Breast epithelium (tissue), 4 donors: ENCODE measurements at regions not wholly inside any gene's neighbourhood (a gene's known extent, or its start where the extent isn't known, plus 50 kb on each side); places are given as distances from the start of the nearest gene placed in this dataset.

Experiments
- DNase-seq, 2 donors: peaks; one replicate each; pipeline ENCODE4 v3.0.0-alpha.2; 2019; ENCODE audit warnings: low spot score in 2 of 2
- H3K27ac ChIP-seq, 2 donors: fragments of 200-600 bp; sonication (generic) in 1 of 2; one replicate each; pipeline ENCODE4 v1.5.1; 2016 to 2019; ENCODE audit warnings: mild to moderate bottlenecking in 1 of 2
- H3K27me3 ChIP-seq, 2 donors: fragments of 200-600 bp; sonication (generic) in 1 of 2; one replicate each; pipeline versions ENCODE4 v1.5.1 to v1.6.0; 2017 to 2019; ENCODE audit warnings: control low read depth in 1 of 2, mild to moderate bottlenecking in 1 of 2
- H3K36me3 ChIP-seq: fragments of 200-600 bp; one replicate; pipeline ENCODE4 v1.5.1; 2019
- H3K4me1 ChIP-seq, 2 donors: fragments of 200-600 bp; sonication (generic); one replicate each; pipeline ENCODE4 v1.5.1; 2016 to 2019; ENCODE audit warnings: control low read depth in 1 of 2
- H3K4me3 ChIP-seq, 3 donors: fragments of 200-600 bp; sonication (generic); 1 replicate in 2 of 3; 2 replicates in 1 of 3; pipeline ENCODE4 v1.5.1; 2016 to 2019; ENCODE audit warnings: mild to moderate bottlenecking in 3 of 3, moderate library complexity in 2 of 3
- H3K9me3 ChIP-seq, 2 donors: fragments of 200-600 bp; sonication (generic) in 1 of 2; one replicate each; pipeline ENCODE4 v1.5.1; 2016 to 2019; ENCODE audit warnings: control low read depth in 1 of 2
- CTCF ChIP-seq, 3 donors: fragments of 450-650 bp; IDR thresholded peaks; one replicate each; pipeline ENCODE4 v1.5.1; 2016 to 2017; ENCODE audit warnings: antibody characterized with exemption in 3 of 3, mild to moderate bottlenecking in 3 of 3, moderate library complexity in 3 of 3
- POLR2A ChIP-seq: fragments of 450-650 bp; IDR thresholded peaks from one replicate; pipeline ENCODE4 v1.6.1; 2016; ENCODE audit warnings: antibody characterized with exemption, mild to moderate bottlenecking, moderate library complexity
- POLR2AphosphoS5 ChIP-seq, 3 donors: sonication (generic); formaldehyde crosslinking; IDR thresholded peaks; one replicate each; pipeline ENCODE4 v1.6.1; 2017; ENCODE audit warnings: antibody characterized with exemption in 3 of 3
- intact Hi-C: fragments of 100-400 bp; cut with DNase I; formaldehyde crosslinking; loops from one replicate; pipeline ENCODE4 v1.15.1; 2023; ENCODE audit warnings: low total_unique reads

GRCh38 chr6:165184192-165184979 is 125.0 kb downstream of the C6orf118 start:
- DNase-seq, result no peak
- H3K36me3 ChIP-seq, result no peaks in the 10 kb centered on the region
- H3K4me3 ChIP-seq, result no peak overlapping the region
- intact Hi-C loops, result no loop called here
- peaks cover 0 to 10% of the 10 kb centered on the region in 2 donors for H3K9me3 ChIP-seq
- H3K27me3 ChIP-seq, result no peaks in the 10 kb centered on the region
- no peak overlapping the region for H3K27ac ChIP-seq
- H3K4me1 ChIP-seq, result no peaks in the 10 kb centered on the region
- TF ChIP-seq POLR2A, result no peak
- TF ChIP-seq CTCF (IDR thresholded peaks at IDR 0.05), result no peak
- no peak for TF ChIP-seq POLR2AphosphoS5 (IDR thresholded peaks at IDR 0.05)

- H3K4me1 ChIP-seq, result no peaks in the 10 kb centered on the region
- intact Hi-C loops, result loop anchor here (1.0 kb wide), 1 partner anchor 11 kb away; no protein-coding TSS in a partner anchor
- H3K36me3 ChIP-seq, result no peaks in the 10 kb centered on the region
- H3K4me3 ChIP-seq, result no peak overlapping the region
- peaks cover 0 to 10% of the 10 kb centered on the region in 2 donors for H3K9me3 ChIP-seq
- H3K27me3 ChIP-seq, result no peaks in the 10 kb centered on the region
- no peak for DNase-seq
- no peak for TF ChIP-seq POLR2A
- no peak overlapping the region for H3K27ac ChIP-seq
Measured at GRCh38 chr6:165183496-165184140, 125.8 kb downstream of the C6orf118 start.

GRCh38 chr6:165183071-165183470 is 126.3 kb downstream of the C6orf118 start:
- Histone ChIP-seq H3K27ac (no peak overlapping the region), H3K4me3 (no peak overlapping the region), H3K9me3 (peaks cover 0 to 10% of the 10 kb centered on the region in 2 donors), H3K36me3 (no peaks in the 10 kb centered on the region), H3K27me3 (no peaks in the 10 kb centered on the region), H3K4me1 (no peaks in the 10 kb centered on the region)
- intact Hi-C loops, result loop anchor here (1.0 kb wide), 1 partner anchor 11 kb away; no protein-coding TSS in a partner anchor
- no peak for TF ChIP-seq POLR2AphosphoS5 (IDR thresholded peaks at IDR 0.05)
- TF ChIP-seq CTCF (IDR thresholded peaks at IDR 0.05), result no peak
- TF ChIP-seq POLR2A, result no peak
- no peak for DNase-seq

GRCh38 chr6:165181951-165182414 is 127.4 kb downstream of the C6orf118 start:
- no peaks in the 10 kb centered on the region for H3K36me3 ChIP-seq
- H3K27ac ChIP-seq, result no peak overlapping the region
- intact Hi-C loops, result no loop called here
- H3K27me3 ChIP-seq, result no peaks in the 10 kb centered on the region
- no peaks in the 10 kb centered on the region for H3K4me1 ChIP-seq
- no peak overlapping the region for H3K4me3 ChIP-seq
- TF ChIP-seq CTCF (IDR thresholded peaks at IDR 0.05), result no peak
- no peak for TF ChIP-seq POLR2A
- no peak for TF ChIP-seq POLR2AphosphoS5 (IDR thresholded peaks at IDR 0.05)
- H3K9me3 ChIP-seq, result peaks cover 0 to 10% of the 10 kb centered on the region in 2 donors
- DNase-seq, result no peak

GRCh38 chr6:165178056-165178455 is 131.3 kb downstream of the C6orf118 start:
- Histone ChIP-seq H3K27me3 (no peaks in the 10 kb centered on the region), H3K4me1 (no peaks in the 10 kb centered on the region), H3K27ac (no peak overlapping the region), H3K9me3 (peaks cover 0 to 14% of the 10 kb centered on the region in 2 donors), H3K4me3 (no peak overlapping the region), H3K36me3 (no peaks in the 10 kb centered on the region)
- no peak for DNase-seq
- intact Hi-C loops, result no loop called here
- TF ChIP-seq POLR2A (no peak), CTCF (IDR thresholded peaks at IDR 0.05) (no peak)
